ENCODE measurements at regions not wholly inside any gene's neighbourhood (a gene's known extent, or its start where the extent isn't known, plus 50 kb on each side); places are given as distances from the start of the nearest gene placed in this dataset.
A peak's percentile ranks its signal among the peaks of the same experiment; 100 is the strongest.

DNA sequence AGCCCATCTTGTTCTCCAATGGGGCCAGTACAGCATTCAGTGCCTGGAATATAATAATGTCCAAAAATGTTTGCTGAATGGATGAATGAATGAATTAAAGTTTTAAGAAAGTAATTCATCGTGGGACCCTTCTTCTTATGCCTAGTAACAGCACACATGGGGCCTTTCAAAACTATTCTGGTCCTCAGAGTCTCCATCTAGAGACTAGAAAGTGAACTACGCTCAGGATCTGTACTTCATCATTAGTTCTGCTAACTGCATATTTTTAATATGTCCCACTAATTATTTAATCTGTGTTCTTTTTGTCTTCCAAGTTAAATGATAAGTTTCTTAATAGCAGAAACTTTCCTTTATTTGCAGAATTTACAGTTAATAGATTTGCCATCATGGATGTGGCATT, 172.5 kb downstream of the SMAD2 start:
- DNase-seq (ENCODE audit: low read depth): no peak

DNA sequence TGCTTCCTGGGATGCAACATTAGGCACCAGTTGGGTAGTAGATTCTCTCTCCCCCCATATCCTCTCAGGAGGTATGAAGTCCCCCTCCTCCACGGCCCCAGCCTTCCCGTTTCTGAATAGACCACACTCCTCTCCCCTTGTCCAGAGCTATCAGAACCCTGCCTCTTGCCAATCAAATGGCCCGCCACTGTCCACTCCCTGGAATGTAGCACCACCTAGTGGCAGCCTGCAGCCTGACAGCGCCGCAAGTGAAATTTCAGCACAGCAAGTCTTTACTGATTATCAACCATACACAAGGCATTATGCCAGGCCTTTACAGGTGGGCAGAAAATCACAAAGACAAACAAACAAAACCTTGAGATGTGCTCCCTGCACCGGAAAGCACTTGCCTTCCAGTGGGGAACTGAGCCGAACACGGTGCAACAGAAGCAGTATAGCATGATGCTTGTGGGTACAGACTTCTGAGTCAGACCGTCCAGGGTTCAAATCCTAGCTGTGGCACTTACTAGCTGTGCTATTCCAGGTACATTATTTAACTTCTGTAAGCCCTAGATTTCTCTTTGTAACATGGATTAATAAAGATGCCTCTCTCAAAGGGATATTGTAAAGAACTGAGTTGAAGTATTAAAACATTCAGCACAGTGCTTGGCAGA, 174.0 kb downstream of the SMAD2 start:
- H3K4me3 ChIP-seq (ENCODE audit: low read length): no peak overlapping the region
- no peak for DNase-seq (ENCODE audit: low read depth)
- TF ChIP-seq, protein P1, sequence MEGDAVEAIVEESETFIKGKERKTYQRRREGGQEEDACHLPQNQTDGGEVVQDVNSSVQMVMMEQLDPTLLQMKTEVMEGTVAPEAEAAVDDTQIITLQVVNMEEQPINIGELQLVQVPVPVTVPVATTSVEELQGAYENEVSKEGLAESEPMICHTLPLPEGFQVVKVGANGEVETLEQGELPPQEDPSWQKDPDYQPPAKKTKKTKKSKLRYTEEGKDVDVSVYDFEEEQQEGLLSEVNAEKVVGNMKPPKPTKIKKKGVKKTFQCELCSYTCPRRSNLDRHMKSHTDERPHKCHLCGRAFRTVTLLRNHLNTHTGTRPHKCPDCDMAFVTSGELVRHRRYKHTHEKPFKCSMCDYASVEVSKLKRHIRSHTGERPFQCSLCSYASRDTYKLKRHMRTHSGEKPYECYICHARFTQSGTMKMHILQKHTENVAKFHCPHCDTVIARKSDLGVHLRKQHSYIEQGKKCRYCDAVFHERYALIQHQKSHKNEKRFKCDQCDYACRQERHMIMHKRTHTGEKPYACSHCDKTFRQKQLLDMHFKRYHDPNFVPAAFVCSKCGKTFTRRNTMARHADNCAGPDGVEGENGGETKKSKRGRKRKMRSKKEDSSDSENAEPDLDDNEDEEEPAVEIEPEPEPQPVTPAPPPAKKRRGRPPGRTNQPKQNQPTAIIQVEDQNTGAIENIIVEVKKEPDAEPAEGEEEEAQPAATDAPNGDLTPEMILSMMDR (conservative IDR thresholded peaks at IDR 0.05; ENCODE audit: low read depth, low read length): peak; percentile 99

More for the DNA sequence above, 172.5 kb downstream of the SMAD2 start:
- TF ChIP-seq, protein P1 (conservative IDR thresholded peaks at IDR 0.05; ENCODE audit: low read depth, low read length): peak; percentile 44
- no peak overlapping the region for H3K4me3 ChIP-seq (ENCODE audit: low read length)

DNA sequence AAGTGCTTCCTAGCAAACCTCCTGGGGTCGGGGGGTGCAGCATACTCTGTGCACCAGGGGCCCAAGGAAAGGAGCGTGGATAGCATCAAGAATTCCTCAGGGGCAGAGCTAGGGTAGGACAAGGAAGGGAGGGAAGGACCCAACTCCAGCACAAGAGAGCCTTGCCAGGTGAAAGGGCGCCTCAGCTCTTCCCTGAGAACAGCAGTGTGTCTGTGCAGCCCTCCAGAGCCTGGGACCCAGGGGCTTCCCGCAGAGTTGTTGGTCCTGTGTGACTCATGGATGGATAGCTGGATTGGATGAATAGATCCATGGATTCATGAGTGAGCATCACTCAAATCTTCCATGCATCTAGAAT, 175.4 kb downstream of the SMAD2 start:
- H3K4me3 ChIP-seq (ENCODE audit: low read length): no peak overlapping the region

DNA sequence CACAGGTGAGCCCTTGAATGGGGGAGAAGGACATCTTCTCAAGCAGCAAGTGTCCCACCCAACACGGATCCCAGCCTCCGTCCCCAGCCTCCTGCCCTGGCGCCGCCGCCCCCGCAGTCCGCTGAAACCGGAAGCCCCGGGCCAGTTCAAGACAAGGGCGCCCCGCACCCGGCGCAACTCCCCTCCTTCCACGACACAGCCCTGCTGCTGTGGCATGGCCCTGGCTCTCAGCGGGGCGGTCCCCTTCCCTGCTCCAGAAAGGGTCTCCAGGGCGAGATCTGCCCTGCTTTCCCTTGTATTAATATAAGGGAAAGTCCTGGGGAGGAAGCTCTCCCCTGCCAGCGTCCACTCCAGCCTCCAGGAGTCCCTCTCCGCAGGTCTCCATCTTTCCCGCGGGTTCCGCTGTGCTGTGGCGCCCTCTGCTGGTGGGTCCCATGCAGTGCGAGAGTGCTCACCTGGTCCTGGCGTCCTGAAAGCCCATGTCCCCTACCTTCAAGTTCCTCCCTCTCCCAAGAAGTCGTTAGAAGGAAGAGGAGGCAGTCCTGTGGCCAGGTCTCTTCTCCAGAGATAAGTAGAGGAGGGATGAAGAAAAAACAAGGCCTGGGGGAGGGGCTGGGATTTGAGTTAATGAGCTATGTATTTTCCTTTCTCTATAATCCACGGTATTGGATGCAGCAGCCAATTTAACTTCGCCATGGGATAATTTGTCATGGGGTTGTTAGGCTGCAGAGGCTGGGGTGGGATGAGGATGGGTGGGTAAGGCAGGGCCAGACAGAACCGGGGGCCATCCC, 176.0 kb downstream of the SMAD2 start:
- TF ChIP-seq, protein P1 (conservative IDR thresholded peaks at IDR 0.05; ENCODE audit: low read depth, low read length): peak; percentile 85
- no peak for DNase-seq (ENCODE audit: low read depth)
- no peak overlapping the region for H3K4me3 ChIP-seq (ENCODE audit: low read length)

More for the DNA sequence above, 175.4 kb downstream of the SMAD2 start:
- TF ChIP-seq, protein P1 (conservative IDR thresholded peaks at IDR 0.05; ENCODE audit: low read depth, low read length): no peak
- DNase-seq (ENCODE audit: low read depth): no peak

DNA sequence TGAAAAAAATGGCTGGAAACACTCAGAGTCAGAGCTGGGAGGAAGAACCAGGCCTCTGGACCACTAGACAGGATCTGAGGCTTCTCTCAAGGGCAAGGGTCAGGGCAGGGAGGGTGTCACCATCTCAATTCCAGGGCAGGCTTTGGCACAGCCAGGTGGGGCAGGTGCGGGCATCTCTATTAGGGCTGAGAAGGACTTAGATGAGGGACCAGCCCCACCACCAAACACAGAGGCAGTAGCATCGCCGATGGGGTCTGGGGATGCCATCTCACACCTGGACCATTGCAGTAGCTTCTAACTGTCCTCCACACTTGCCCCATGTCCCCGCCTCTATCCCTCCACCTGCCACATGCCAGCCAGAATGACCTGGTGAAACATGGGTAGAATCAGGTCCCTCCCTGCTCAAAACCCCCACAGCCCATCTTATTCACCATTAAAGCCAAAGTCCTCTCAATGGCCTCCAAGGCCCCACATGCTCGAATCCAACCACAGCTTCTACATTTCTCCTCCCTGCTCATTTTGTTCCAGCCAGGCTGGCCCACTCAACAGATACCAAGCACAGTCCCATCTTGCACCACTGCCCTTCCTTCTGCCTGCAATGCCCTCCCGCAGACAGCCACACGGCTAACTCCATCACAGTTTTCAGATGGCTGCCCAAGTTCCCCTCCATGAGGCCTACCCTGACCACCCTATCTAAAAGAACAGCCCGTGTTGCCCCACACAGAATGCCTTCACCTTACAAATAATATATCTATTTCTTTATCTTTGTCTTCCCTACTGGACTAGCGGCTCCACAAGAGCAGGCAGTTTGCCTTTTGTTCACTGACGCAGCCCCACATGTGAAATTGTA, 177.4 kb downstream of the SMAD2 start:
- TF ChIP-seq, protein P1 (conservative IDR thresholded peaks at IDR 0.05; ENCODE audit: low read depth, low read length): no peak
- H3K4me3 ChIP-seq (ENCODE audit: low read length): no peak overlapping the region
- no peak for DNase-seq (ENCODE audit: low read depth)

DNA sequence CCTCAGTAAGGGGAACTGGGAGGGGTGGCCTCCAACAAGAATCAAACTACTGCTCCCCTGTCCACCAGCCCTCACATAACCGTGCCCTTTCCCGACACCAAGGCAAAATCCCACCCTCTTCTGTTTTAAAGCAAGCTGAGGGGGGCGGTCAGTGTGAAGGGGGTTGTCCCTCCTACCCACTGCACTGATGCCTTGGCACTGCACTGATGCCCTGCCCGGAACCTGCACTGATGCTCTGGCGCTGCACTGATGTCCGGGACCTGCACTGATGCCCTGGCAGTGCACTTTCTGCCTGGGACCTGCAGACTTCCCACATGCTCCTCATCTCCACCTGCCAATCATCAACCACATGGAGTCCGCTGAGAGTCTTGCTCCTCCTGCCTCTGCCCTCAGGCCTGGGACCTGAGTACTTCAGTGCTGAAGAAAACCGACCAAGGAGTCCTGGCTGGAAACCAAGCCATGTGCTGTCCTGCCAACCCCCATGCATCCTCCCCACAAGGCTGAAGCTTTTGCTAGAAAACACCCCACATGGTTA, 179.5 kb downstream of the SMAD2 start:
- DNase-seq (ENCODE audit: low read depth): no peak
- TF ChIP-seq, protein P1 (conservative IDR thresholded peaks at IDR 0.05; ENCODE audit: low read depth, low read length): no peak
- no peak overlapping the region for H3K4me3 ChIP-seq (ENCODE audit: low read length)

All from retinal pigment epithelial cell (primary cell).